ENCODE measurements at regions not wholly inside any gene's neighbourhood (a gene's known extent, or its start where the extent isn't known, plus 50 kb on each side); places are given as distances from the start of the nearest gene placed in this dataset.

DNA sequence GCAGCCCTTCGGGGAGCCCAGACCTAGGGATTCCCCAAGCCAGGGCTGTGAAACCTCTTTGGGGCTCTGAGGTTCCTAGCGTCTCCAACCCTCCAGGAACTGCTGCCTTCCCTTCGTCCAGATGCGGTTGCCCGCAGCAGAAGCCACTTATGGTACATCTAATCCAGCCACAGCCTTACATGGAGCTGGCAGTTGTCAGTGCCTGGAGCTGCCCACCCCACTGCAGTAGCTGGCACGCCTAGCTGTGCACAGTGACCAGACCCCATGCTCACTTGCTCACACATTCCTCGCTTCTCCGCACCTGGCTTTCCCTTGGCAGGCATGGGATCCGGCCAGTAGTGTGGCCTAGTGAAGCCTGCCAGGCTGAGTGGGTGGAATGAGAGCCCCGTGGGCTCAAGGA, 547.6 kb downstream of the TBC1D32 start:
- no peak overlapping the region for H3K4me2 ChIP-seq (ENCODE audit: control insufficient read depth, extremely low read depth, insufficient read depth, low read depth, low read length)
- DNase-seq (ENCODE audit: low read depth, low spot score) = no peak
- no peak overlapping the region for H3K9ac ChIP-seq (ENCODE audit: control insufficient read depth, extremely low read depth, insufficient read depth, low read length)
- no peak overlapping the region for H3K27ac ChIP-seq (ENCODE audit: control insufficient read depth, insufficient read depth, low read length)
- no peak for FAIRE-seq
- TF ChIP-seq, protein P1, sequence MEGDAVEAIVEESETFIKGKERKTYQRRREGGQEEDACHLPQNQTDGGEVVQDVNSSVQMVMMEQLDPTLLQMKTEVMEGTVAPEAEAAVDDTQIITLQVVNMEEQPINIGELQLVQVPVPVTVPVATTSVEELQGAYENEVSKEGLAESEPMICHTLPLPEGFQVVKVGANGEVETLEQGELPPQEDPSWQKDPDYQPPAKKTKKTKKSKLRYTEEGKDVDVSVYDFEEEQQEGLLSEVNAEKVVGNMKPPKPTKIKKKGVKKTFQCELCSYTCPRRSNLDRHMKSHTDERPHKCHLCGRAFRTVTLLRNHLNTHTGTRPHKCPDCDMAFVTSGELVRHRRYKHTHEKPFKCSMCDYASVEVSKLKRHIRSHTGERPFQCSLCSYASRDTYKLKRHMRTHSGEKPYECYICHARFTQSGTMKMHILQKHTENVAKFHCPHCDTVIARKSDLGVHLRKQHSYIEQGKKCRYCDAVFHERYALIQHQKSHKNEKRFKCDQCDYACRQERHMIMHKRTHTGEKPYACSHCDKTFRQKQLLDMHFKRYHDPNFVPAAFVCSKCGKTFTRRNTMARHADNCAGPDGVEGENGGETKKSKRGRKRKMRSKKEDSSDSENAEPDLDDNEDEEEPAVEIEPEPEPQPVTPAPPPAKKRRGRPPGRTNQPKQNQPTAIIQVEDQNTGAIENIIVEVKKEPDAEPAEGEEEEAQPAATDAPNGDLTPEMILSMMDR (optimal IDR thresholded peaks at IDR 0.05 in 1 of 3, IDR thresholded peaks at IDR 0.05 in 1 of 3, conservative IDR thresholded peaks at IDR 0.05 in 1 of 3; ENCODE audit: extremely low read depth in 1 of 3, insufficient read depth in 2 of 3, low read length in 3 of 3) = no peak
- TF ChIP-seq EZH2 (IDR thresholded peaks at IDR 0.05; ENCODE audit: low read length) = no peak
- no peaks in the 10 kb centered on the region for H4K20me1 ChIP-seq (ENCODE audit: control insufficient read depth, extremely low read depth, insufficient read depth, low read length)
- no peaks in the 10 kb centered on the region for H3K79me2 ChIP-seq (ENCODE audit: control insufficient read depth, insufficient read depth, low read length)
- H3K4me1 ChIP-seq (ENCODE audit: control insufficient read depth, extremely low read depth, insufficient read depth, low read length) = no peaks in the 10 kb centered on the region
- no peaks in the 10 kb centered on the region for H3K36me3 ChIP-seq (ENCODE audit: control insufficient read depth in 2 of 2, extremely low read depth in 1 of 2, insufficient read depth in 2 of 2, low read length in 2 of 2)
- no peaks in the 10 kb centered on the region for H3K9me3 ChIP-seq (ENCODE audit: control insufficient read depth, low read depth, low read length)
- H2AFZ ChIP-seq (ENCODE audit: control insufficient read depth, low read length) = no peak overlapping the region
- no peak overlapping the region for H3K4me3 ChIP-seq (ENCODE audit: control insufficient read depth in 2 of 3, extremely low read depth in 1 of 3, insufficient read depth in 2 of 3, low read depth in 1 of 3, low read length in 3 of 3)
- no peaks in the 10 kb centered on the region for H3K27me3 ChIP-seq (ENCODE audit: control insufficient read depth, extremely low read depth, insufficient read depth, low read length)
- no peaks in the 10 kb centered on the region for H3K9me1 ChIP-seq (ENCODE audit: control insufficient read depth, extremely low read depth, insufficient read depth, low read length)
- dilution Hi-C loops (cut with MboI; ENCODE audit: extremely low pct_ligation_motif_present, low sequenced_read_pairs) = no loop called here

DNA sequence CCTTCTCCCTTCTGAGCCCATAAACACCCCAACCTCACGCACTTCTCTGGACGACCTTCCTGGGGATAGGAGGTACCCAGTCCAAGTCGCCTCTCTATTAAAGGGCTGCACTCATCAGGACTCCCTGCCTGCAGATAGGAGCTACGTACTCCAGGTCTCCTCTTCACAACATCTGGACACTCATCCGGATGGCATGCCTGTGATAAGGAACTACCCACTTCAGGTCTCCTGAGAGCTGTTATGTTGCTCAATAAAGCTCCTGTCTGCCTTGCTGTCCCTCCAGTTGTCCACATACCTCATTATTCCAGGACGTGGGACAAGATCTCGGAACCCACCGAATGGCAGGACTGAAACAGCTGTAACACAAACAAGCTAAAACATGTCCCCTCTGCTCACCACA, 548.0 kb downstream of the TBC1D32 start:
- no peak for TF ChIP-seq EZH2 (IDR thresholded peaks at IDR 0.05; ENCODE audit: low read length)
- TF ChIP-seq, protein P1 (optimal IDR thresholded peaks at IDR 0.05 in 1 of 3, IDR thresholded peaks at IDR 0.05 in 1 of 3, conservative IDR thresholded peaks at IDR 0.05 in 1 of 3; ENCODE audit: extremely low read depth in 1 of 3, insufficient read depth in 2 of 3, low read length in 3 of 3) = no peak
- Histone ChIP-seq H3K36me3 (ENCODE audit: control insufficient read depth in 2 of 2, extremely low read depth in 1 of 2, insufficient read depth in 2 of 2, low read length in 2 of 2) (no peaks in the 10 kb centered on the region), H3K4me2 (ENCODE audit: control insufficient read depth, extremely low read depth, insufficient read depth, low read depth, low read length) (no peak overlapping the region), H2AFZ (ENCODE audit: control insufficient read depth, low read length) (no peak overlapping the region), H3K4me3 (ENCODE audit: control insufficient read depth in 2 of 3, extremely low read depth in 1 of 3, insufficient read depth in 2 of 3, low read depth in 1 of 3, low read length in 3 of 3) (no peak overlapping the region), H3K27me3 (ENCODE audit: control insufficient read depth, extremely low read depth, insufficient read depth, low read length) (no peaks in the 10 kb centered on the region), H3K9me3 (ENCODE audit: control insufficient read depth, low read depth, low read length) (no peaks in the 10 kb centered on the region), H4K20me1 (ENCODE audit: control insufficient read depth, extremely low read depth, insufficient read depth, low read length) (no peaks in the 10 kb centered on the region), H3K9ac (ENCODE audit: control insufficient read depth, extremely low read depth, insufficient read depth, low read length) (no peak overlapping the region), H3K9me1 (ENCODE audit: control insufficient read depth, extremely low read depth, insufficient read depth, low read length) (no peaks in the 10 kb centered on the region), H3K79me2 (ENCODE audit: control insufficient read depth, insufficient read depth, low read length) (no peaks in the 10 kb centered on the region), H3K4me1 (ENCODE audit: control insufficient read depth, extremely low read depth, insufficient read depth, low read length) (no peaks in the 10 kb centered on the region), H3K27ac (ENCODE audit: control insufficient read depth, insufficient read depth, low read length) (no peak overlapping the region)
- dilution Hi-C loops (cut with MboI; ENCODE audit: extremely low pct_ligation_motif_present, low sequenced_read_pairs) = no loop called here
- FAIRE-seq = no peak
- DNase-seq (ENCODE audit: low read depth, low spot score) = no peak

Measured in keratinocyte (primary cell).